ENCODE measurements at regions not wholly inside any gene's neighbourhood (a gene's known extent, or its start where the extent isn't known, plus 50 kb on each side); places are given as distances from the start of the nearest gene placed in this dataset.
A peak's percentile ranks its signal among the peaks of the same experiment; 100 is the strongest.

DNA sequence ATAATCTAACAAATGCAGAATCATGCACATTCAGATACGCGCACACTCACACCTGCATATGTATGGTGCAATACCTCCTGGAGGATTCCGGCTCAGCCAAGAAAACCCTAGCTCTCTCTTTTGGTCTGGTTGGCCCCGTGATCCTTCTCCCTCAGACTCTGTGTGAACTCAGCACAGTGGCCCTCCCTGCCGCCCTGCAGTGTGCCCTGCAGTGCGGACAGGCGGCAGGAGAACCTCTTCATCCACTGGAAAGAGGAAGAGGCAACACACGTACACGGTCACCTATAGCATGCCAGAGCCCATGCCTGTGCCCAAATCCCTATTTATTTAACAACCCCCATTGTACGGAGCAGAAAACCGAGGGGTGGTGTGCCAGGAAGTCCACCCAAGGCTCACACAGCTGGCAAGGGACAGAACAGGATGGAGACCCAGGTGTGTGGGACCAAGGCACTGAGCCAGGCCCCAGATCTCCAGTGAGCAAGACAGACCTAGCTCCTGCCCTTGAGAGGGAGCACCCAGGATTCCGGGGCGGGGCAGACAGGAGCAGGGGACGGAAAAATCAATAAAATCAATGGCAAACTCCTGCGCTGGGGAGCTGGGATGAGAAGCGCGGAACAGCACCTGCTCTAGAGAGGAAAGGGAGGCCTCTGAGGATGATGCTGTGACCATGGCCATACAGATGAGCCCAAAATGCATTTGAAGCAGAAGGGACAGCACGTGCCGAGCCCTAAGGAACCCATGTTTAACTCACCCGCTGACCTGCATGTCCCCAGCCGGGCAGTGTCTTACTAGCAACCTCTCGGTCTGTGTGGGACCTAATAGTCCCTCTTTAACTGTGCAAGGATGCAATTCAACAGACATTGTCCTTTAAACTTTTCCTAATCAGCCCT lies 54.7 kb upstream of the CIBAR2 start (continued):
- peak; percentile 86 for TF ChIP-seq MEIS1 (CRISPR knock-in tag; IDR thresholded peaks at IDR 0.05; ENCODE audit: borderline replicate concordance)
- peak; percentile 93; the same call in 1 of the 2 replicates for TF ChIP-seq SNAPC2 (CRISPR knock-in tag; IDR thresholded peaks at IDR 0.05)
- no peak for TF ChIP-seq ZNF550 (CRISPR knock-in tag; IDR thresholded peaks at IDR 0.05; ENCODE audit: borderline replicate concordance)
- TF ChIP-seq KLF6 (CRISPR knock-in tag; IDR thresholded peaks at IDR 0.05), result 0 out of 2 replicates have a peak, but pooled peaks have one; percentile 15
- TF ChIP-seq PRPF4 (IDR thresholded peaks at IDR 0.05; ENCODE audit: low read depth, low read length, poor library complexity, severe bottlenecking), result no peak
- peak; percentile 32; the same call in 1 of the 2 replicates for TF ChIP-seq CHD4 (IDR thresholded peaks at IDR 0.05; ENCODE audit: borderline replicate concordance, low read length)
- TF ChIP-seq KDM1A (CRISPR knock-in tag; IDR thresholded peaks at IDR 0.05), result peak; percentile 89; the same call in 1 of the 2 replicates
- TF ChIP-seq, protein P1, sequence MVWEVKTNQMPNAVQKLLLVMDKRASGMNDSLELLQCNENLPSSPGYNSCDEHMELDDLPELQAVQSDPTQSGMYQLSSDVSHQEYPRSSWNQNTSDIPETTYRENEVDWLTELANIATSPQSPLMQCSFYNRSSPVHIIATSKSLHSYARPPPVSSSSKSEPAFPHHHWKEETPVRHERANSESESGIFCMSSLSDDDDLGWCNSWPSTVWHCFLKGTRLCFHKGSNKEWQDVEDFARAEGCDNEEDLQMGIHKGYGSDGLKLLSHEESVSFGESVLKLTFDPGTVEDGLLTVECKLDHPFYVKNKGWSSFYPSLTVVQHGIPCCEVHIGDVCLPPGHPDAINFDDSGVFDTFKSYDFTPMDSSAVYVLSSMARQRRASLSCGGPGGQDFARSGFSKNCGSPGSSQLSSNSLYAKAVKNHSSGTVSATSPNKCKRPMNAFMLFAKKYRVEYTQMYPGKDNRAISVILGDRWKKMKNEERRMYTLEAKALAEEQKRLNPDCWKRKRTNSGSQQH (CRISPR knock-in tag; IDR thresholded peaks at IDR 0.05; ENCODE audit: low read depth), result peak; percentile 76; the same call in 1 of the 2 replicates
- TF ChIP-seq FOXO1 (CRISPR knock-in tag; IDR thresholded peaks at IDR 0.05), result peak; percentile 59; the same call in 1 of the 2 replicates
- TF ChIP-seq KMT2B (CRISPR knock-in tag; IDR thresholded peaks at IDR 0.05), result no peak
- TF ChIP-seq, protein P2, sequence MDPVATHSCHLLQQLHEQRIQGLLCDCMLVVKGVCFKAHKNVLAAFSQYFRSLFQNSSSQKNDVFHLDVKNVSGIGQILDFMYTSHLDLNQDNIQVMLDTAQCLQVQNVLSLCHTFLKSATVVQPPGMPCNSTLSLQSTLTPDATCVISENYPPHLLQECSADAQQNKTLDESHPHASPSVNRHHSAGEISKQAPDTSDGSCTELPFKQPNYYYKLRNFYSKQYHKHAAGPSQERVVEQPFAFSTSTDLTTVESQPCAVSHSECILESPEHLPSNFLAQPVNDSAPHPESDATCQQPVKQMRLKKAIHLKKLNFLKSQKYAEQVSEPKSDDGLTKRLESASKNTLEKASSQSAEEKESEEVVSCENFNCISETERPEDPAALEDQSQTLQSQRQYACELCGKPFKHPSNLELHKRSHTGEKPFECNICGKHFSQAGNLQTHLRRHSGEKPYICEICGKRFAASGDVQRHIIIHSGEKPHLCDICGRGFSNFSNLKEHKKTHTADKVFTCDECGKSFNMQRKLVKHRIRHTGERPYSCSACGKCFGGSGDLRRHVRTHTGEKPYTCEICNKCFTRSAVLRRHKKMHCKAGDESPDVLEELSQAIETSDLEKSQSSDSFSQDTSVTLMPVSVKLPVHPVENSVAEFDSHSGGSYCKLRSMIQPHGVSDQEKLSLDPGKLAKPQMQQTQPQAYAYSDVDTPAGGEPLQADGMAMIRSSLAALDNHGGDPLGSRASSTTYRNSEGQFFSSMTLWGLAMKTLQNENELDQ (CRISPR knock-in tag; IDR thresholded peaks at IDR 0.05; ENCODE audit: borderline replicate concordance), result no peak
- TF ChIP-seq ATRX (CRISPR knock-in tag; IDR thresholded peaks at IDR 0.05; ENCODE audit: borderline replicate concordance), result no peak
- TF ChIP-seq NCOR1 (IDR thresholded peaks at IDR 0.05; ENCODE audit: borderline replicate concordance, low read length), result peak; percentile 87; the same call in 1 of the 2 replicates
- TF ChIP-seq ZNF296 (CRISPR knock-in tag; conservative IDR thresholded peaks at IDR 0.05), result 0 out of 2 replicates have a peak, but pooled peaks have one; percentile 26
- TF ChIP-seq ZNF619 (CRISPR knock-in tag; IDR thresholded peaks at IDR 0.05), result no peak
- no peak for TF ChIP-seq MZF1 (CRISPR knock-in tag; IDR thresholded peaks at IDR 0.05; ENCODE audit: borderline replicate concordance)
- no peak for TF ChIP-seq ZNF382 (CRISPR knock-in tag; IDR thresholded peaks at IDR 0.05; ENCODE audit: borderline replicate concordance)
- no peak for TF ChIP-seq JARID2 (CRISPR knock-in tag; IDR thresholded peaks at IDR 0.05; ENCODE audit: insufficient replicate concordance)
- TF ChIP-seq, protein P3, sequence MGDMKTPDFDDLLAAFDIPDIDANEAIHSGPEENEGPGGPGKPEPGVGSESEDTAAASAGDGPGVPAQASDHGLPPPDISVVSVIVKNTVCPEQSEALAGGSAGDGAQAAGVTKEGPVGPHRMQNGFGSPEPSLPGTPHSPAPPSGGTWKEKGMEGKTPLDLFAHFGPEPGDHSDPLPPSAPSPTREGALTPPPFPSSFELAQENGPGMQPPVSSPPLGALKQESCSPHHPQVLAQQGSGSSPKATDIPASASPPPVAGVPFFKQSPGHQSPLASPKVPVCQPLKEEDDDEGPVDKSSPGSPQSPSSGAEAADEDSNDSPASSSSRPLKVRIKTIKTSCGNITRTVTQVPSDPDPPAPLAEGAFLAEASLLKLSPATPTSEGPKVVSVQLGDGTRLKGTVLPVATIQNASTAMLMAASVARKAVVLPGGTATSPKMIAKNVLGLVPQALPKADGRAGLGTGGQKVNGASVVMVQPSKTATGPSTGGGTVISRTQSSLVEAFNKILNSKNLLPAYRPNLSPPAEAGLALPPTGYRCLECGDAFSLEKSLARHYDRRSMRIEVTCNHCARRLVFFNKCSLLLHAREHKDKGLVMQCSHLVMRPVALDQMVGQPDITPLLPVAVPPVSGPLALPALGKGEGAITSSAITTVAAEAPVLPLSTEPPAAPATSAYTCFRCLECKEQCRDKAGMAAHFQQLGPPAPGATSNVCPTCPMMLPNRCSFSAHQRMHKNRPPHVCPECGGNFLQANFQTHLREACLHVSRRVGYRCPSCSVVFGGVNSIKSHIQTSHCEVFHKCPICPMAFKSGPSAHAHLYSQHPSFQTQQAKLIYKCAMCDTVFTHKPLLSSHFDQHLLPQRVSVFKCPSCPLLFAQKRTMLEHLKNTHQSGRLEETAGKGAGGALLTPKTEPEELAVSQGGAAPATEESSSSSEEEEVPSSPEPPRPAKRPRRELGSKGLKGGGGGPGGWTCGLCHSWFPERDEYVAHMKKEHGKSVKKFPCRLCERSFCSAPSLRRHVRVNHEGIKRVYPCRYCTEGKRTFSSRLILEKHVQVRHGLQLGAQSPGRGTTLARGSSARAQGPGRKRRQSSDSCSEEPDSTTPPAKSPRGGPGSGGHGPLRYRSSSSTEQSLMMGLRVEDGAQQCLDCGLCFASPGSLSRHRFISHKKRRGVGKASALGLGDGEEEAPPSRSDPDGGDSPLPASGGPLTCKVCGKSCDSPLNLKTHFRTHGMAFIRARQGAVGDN (CRISPR knock-in tag; IDR thresholded peaks at IDR 0.05), result peak; percentile 79
- 0 out of 2 replicates have a peak, but pooled peaks have one; percentile 28 for TF ChIP-seq KLF15 (CRISPR knock-in tag; IDR thresholded peaks at IDR 0.05; ENCODE audit: borderline replicate concordance)
- TF ChIP-seq KLF12 (CRISPR knock-in tag; IDR thresholded peaks at IDR 0.05; ENCODE audit: borderline replicate concordance), result peak; percentile 91; the same call in 1 of the 2 replicates
